ENCODE measurements at regions not wholly inside any gene's neighbourhood (a gene's known extent, or its start where the extent isn't known, plus 50 kb on each side); places are given as distances from the start of the nearest gene placed in this dataset.

DNA sequence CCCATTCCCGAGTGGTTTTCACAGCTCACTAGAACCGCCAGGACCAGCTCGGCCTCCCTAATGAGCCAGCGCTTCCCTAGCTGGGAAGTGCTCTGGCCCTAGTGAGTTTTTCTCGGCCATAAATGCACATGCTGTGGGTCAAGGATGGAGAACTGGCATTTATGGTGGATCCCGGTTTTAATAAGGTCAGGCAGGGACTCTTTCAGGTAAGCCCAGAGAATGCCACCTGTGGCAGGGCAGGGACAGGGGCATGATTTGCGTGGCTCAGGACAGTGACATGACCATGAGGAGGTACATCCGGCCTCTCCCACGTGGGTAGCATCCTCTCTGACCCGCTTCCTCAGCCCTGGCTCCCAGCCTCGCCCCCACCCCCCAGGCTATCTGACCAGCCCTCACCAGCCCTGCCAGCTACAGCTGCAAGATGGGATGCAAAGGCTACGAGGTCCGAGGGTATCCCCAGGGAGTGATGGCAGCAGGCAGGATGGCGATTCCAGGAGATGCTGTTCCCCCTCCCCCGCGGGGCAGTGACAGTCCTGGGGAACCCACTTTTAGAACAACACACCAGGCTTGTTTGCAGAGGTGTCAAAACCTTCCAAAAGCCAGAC lies 60.3 kb upstream of the ADAMTS2 start:
- no peak for TF ChIP-seq POLR2A (IDR thresholded peaks at IDR 0.05)
- TF ChIP-seq, protein P1, sequence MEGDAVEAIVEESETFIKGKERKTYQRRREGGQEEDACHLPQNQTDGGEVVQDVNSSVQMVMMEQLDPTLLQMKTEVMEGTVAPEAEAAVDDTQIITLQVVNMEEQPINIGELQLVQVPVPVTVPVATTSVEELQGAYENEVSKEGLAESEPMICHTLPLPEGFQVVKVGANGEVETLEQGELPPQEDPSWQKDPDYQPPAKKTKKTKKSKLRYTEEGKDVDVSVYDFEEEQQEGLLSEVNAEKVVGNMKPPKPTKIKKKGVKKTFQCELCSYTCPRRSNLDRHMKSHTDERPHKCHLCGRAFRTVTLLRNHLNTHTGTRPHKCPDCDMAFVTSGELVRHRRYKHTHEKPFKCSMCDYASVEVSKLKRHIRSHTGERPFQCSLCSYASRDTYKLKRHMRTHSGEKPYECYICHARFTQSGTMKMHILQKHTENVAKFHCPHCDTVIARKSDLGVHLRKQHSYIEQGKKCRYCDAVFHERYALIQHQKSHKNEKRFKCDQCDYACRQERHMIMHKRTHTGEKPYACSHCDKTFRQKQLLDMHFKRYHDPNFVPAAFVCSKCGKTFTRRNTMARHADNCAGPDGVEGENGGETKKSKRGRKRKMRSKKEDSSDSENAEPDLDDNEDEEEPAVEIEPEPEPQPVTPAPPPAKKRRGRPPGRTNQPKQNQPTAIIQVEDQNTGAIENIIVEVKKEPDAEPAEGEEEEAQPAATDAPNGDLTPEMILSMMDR (IDR thresholded peaks at IDR 0.05) = no peak
- no peak for TF ChIP-seq POLR2AphosphoS5 (IDR thresholded peaks at IDR 0.05)

Data from prostate gland (tissue), 2 donors.